ENCODE measurements at regions not wholly inside any gene's neighbourhood (a gene's known extent, or its start where the extent isn't known, plus 50 kb on each side); places are given as distances from the start of the nearest gene placed in this dataset.

- Histone ChIP-seq H3K27ac (replicated peaks; ENCODE audit: low read length) (no peak overlapping the region), H2BK120ac (ENCODE audit: low read depth, low read length) (no peak overlapping the region), H3K14ac (ENCODE audit: low read length) (no peak overlapping the region), H3K4ac (ENCODE audit: low read length) (no peak overlapping the region), H3K36me3 (replicated peaks in 1 of 2; ENCODE audit: control insufficient read depth in 2 of 2, insufficient read depth in 2 of 2, low read length in 2 of 2) (no peaks in the 10 kb centered on the region), H3K23ac (ENCODE audit: low read depth, low read length, poor library complexity) (no peak overlapping the region), H4K91ac (ENCODE audit: low read depth, low read length, poor library complexity) (no peak overlapping the region), H2BK15ac (ENCODE audit: low read length) (no peak overlapping the region), H2AK5ac (ENCODE audit: low read depth, low read length) (no peak overlapping the region), H3K27me3 (ENCODE audit: control insufficient read depth in 3 of 3, insufficient read depth in 3 of 3, low read depth in 1 of 3, low read length in 3 of 3) (no peaks in the 10 kb centered on the region), H3K79me1 (ENCODE audit: low read depth, low read length) (no peaks in the 10 kb centered on the region), H3K4me3 (ENCODE audit: low read length in 2 of 2) (no peak overlapping the region), H2AFZ (ENCODE audit: low read length) (no peak overlapping the region), H3K4me1 (ENCODE audit: control insufficient read depth in 2 of 2, insufficient read depth in 1 of 2, low read depth in 1 of 2, low read length in 2 of 2) (peaks cover 9% of the 10 kb centered on the region in 2 donors), H3K18ac (ENCODE audit: low read length) (no peak overlapping the region), H2BK5ac (ENCODE audit: low read length) (no peak overlapping the region), H3K4me2 (ENCODE audit: insufficient read depth, low read length, poor library complexity, severe bottlenecking) (no peak overlapping the region), H2BK12ac (ENCODE audit: low read length) (no peak overlapping the region), H4K8ac (ENCODE audit: low read depth, low read length) (no peak overlapping the region), H3K9ac (ENCODE audit: low read depth, low read length, poor library complexity) (no peak overlapping the region), H3K9me3 (replicated peaks in 1 of 2; ENCODE audit: control insufficient read depth in 2 of 2, insufficient read depth in 1 of 2, low read depth in 1 of 2, low read length in 2 of 2) (no peaks in the 10 kb centered on the region)
- no CpG with 5 or more reads among the region's 4 CpGs for WGBS, 2 donors (ENCODE audit: extremely low coverage in 2 of 2, insufficient read length in 2 of 2, insufficient replicate concordance in 1 of 2)
- no peak for DNase-seq (ENCODE audit: low spot score)
These were observed 131.6 kb upstream of the SOX5 start for GRCh38 chr12:24081092-24081529.

GRCh38 chr12:24080465-24080864 lies 131.0 kb upstream of the SOX5 start:
- no peak overlapping the region for H3K9ac ChIP-seq (ENCODE audit: low read depth, low read length, poor library complexity)
- H4K91ac ChIP-seq (ENCODE audit: low read depth, low read length, poor library complexity), result no peak overlapping the region
- peaks cover 9 to 14% of the 10 kb centered on the region in 2 donors for H3K4me1 ChIP-seq (ENCODE audit: control insufficient read depth in 2 of 2, insufficient read depth in 1 of 2, low read depth in 1 of 2, low read length in 2 of 2)
- H2BK15ac ChIP-seq (ENCODE audit: low read length), result no peak overlapping the region
- no peak overlapping the region for H2BK12ac ChIP-seq (ENCODE audit: low read length)
- H3K36me3 ChIP-seq (replicated peaks in 1 of 2; ENCODE audit: control insufficient read depth in 2 of 2, insufficient read depth in 2 of 2, low read length in 2 of 2), result no peaks in the 10 kb centered on the region
- no peak overlapping the region for H2BK120ac ChIP-seq (ENCODE audit: low read depth, low read length)
- H4K8ac ChIP-seq (ENCODE audit: low read depth, low read length), result no peak overlapping the region
- no peak overlapping the region for H2BK5ac ChIP-seq (ENCODE audit: low read length)
- no peak overlapping the region for H3K14ac ChIP-seq (ENCODE audit: low read length)
- no peak overlapping the region for H3K23ac ChIP-seq (ENCODE audit: low read depth, low read length, poor library complexity)
- H3K4ac ChIP-seq (ENCODE audit: low read length), result no peak overlapping the region
- no peaks in the 10 kb centered on the region for H3K27me3 ChIP-seq (ENCODE audit: control insufficient read depth in 3 of 3, insufficient read depth in 3 of 3, low read depth in 1 of 3, low read length in 3 of 3)
- no peak overlapping the region for H2AK5ac ChIP-seq (ENCODE audit: low read depth, low read length)
- no peaks in the 10 kb centered on the region for H3K9me3 ChIP-seq (replicated peaks in 1 of 2; ENCODE audit: control insufficient read depth in 2 of 2, insufficient read depth in 1 of 2, low read depth in 1 of 2, low read length in 2 of 2)
- no peak overlapping the region for H3K18ac ChIP-seq (ENCODE audit: low read length)
- no peak overlapping the region for H3K4me2 ChIP-seq (ENCODE audit: insufficient read depth, low read length, poor library complexity, severe bottlenecking)
- no peak overlapping the region for H3K4me3 ChIP-seq (ENCODE audit: low read length in 2 of 2)
- no peak overlapping the region for H2AFZ ChIP-seq (ENCODE audit: low read length)
- no peak overlapping the region for H3K27ac ChIP-seq (replicated peaks; ENCODE audit: low read length)
- DNase-seq (ENCODE audit: low spot score), result no peak
- H3K79me1 ChIP-seq (ENCODE audit: low read depth, low read length), result no peaks in the 10 kb centered on the region

DNA sequence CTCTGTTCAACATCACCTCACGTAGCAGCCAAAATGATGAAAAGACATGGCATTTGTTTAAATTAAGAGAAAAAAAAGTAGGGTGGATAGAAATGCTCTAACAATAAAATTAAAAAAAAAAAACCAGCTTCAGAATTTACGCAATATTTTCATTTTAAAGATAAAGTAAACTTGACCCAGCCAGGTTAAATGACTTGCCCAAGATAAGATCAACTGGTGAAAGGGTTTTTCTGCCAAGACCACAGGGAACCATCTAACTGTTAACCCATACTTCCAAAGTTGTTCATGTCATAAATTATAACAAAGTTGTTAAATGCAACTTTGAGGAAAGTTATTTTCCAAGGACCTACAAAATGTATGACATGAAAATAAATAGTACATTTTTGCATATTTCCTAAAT lies 129.6 kb upstream of the SOX5 start:
- no peaks in the 10 kb centered on the region for H3K27me3 ChIP-seq (ENCODE audit: control insufficient read depth in 3 of 3, insufficient read depth in 3 of 3, low read depth in 1 of 3, low read length in 3 of 3)
- H3K9ac ChIP-seq (ENCODE audit: low read depth, low read length, poor library complexity), result no peak overlapping the region
- no peak overlapping the region for H2BK120ac ChIP-seq (ENCODE audit: low read depth, low read length)
- H3K27ac ChIP-seq (replicated peaks; ENCODE audit: low read length), result no peak overlapping the region
- no peak overlapping the region for H3K14ac ChIP-seq (ENCODE audit: low read length)
- no peaks in the 10 kb centered on the region for H3K36me3 ChIP-seq (replicated peaks in 1 of 2; ENCODE audit: control insufficient read depth in 2 of 2, insufficient read depth in 2 of 2, low read length in 2 of 2)
- H3K4me3 ChIP-seq (ENCODE audit: low read length in 2 of 2), result no peak overlapping the region
- no peak overlapping the region for H3K4me2 ChIP-seq (ENCODE audit: insufficient read depth, low read length, poor library complexity, severe bottlenecking)
- no peak overlapping the region for H2BK5ac ChIP-seq (ENCODE audit: low read length)
- no peak for DNase-seq (ENCODE audit: low spot score)
- no peak overlapping the region for H2AK5ac ChIP-seq (ENCODE audit: low read depth, low read length)
- H3K9me3 ChIP-seq (replicated peaks in 1 of 2; ENCODE audit: control insufficient read depth in 2 of 2, insufficient read depth in 1 of 2, low read depth in 1 of 2, low read length in 2 of 2), result no peaks in the 10 kb centered on the region
- no peak overlapping the region for H2AFZ ChIP-seq (ENCODE audit: low read length)
- no peak overlapping the region for H3K4ac ChIP-seq (ENCODE audit: low read length)
- H3K4me1 ChIP-seq (ENCODE audit: control insufficient read depth in 2 of 2, insufficient read depth in 1 of 2, low read depth in 1 of 2, low read length in 2 of 2), result peaks cover 9 to 14% of the 10 kb centered on the region in 2 donors
- no peak overlapping the region for H2BK12ac ChIP-seq (ENCODE audit: low read length)
- H4K91ac ChIP-seq (ENCODE audit: low read depth, low read length, poor library complexity), result no peak overlapping the region
- H3K23ac ChIP-seq (ENCODE audit: low read depth, low read length, poor library complexity), result no peak overlapping the region
- no CpG with 5 or more reads among the region's 2 CpGs for WGBS, 2 donors (ENCODE audit: extremely low coverage in 2 of 2, insufficient read length in 2 of 2, insufficient replicate concordance in 1 of 2)
- no peak overlapping the region for H3K18ac ChIP-seq (ENCODE audit: low read length)
- H2BK15ac ChIP-seq (ENCODE audit: low read length), result no peak overlapping the region
- no peaks in the 10 kb centered on the region for H3K79me1 ChIP-seq (ENCODE audit: low read depth, low read length)
- no peak overlapping the region for H4K8ac ChIP-seq (ENCODE audit: low read depth, low read length)

GRCh38 chr12:24078318-24078765 lies 128.9 kb upstream of the SOX5 start:
- H3K36me3 ChIP-seq (replicated peaks in 1 of 2; ENCODE audit: control insufficient read depth in 2 of 2, insufficient read depth in 2 of 2, low read length in 2 of 2), result no peaks in the 10 kb centered on the region
- no peaks in the 10 kb centered on the region for H3K27me3 ChIP-seq (ENCODE audit: control insufficient read depth in 3 of 3, insufficient read depth in 3 of 3, low read depth in 1 of 3, low read length in 3 of 3)
- no peaks in the 10 kb centered on the region for H3K79me1 ChIP-seq (ENCODE audit: low read depth, low read length)
- H2BK15ac ChIP-seq (ENCODE audit: low read length), result no peak overlapping the region
- no peak overlapping the region for H3K18ac ChIP-seq (ENCODE audit: low read length)
- H3K9me3 ChIP-seq (replicated peaks in 1 of 2; ENCODE audit: control insufficient read depth in 2 of 2, insufficient read depth in 1 of 2, low read depth in 1 of 2, low read length in 2 of 2), result no peaks in the 10 kb centered on the region
- no CpG with 5 or more reads among the region's 1 CpG for WGBS, 2 donors (ENCODE audit: extremely low coverage in 2 of 2, insufficient read length in 2 of 2, insufficient replicate concordance in 1 of 2)
- no peak overlapping the region for H2BK120ac ChIP-seq (ENCODE audit: low read depth, low read length)
- H3K14ac ChIP-seq (ENCODE audit: low read length), result no peak overlapping the region
- no peak overlapping the region for H3K27ac ChIP-seq (replicated peaks; ENCODE audit: low read length)
- H3K4ac ChIP-seq (ENCODE audit: low read length), result no peak overlapping the region
- no peak overlapping the region for H2BK12ac ChIP-seq (ENCODE audit: low read length)
- H4K91ac ChIP-seq (ENCODE audit: low read depth, low read length, poor library complexity), result no peak overlapping the region
- no peak overlapping the region for H2AK5ac ChIP-seq (ENCODE audit: low read depth, low read length)
- no peak overlapping the region for H2AFZ ChIP-seq (ENCODE audit: low read length)
- H3K4me1 ChIP-seq (ENCODE audit: control insufficient read depth in 2 of 2, insufficient read depth in 1 of 2, low read depth in 1 of 2, low read length in 2 of 2), result peaks cover 9 to 14% of the 10 kb centered on the region in 2 donors
- no peak overlapping the region for H3K4me2 ChIP-seq (ENCODE audit: insufficient read depth, low read length, poor library complexity, severe bottlenecking)
- no peak for DNase-seq (ENCODE audit: low spot score)
- H3K9ac ChIP-seq (ENCODE audit: low read depth, low read length, poor library complexity), result no peak overlapping the region
- H3K23ac ChIP-seq (ENCODE audit: low read depth, low read length, poor library complexity), result no peak overlapping the region
- no peak overlapping the region for H2BK5ac ChIP-seq (ENCODE audit: low read length)
- no peak overlapping the region for H3K4me3 ChIP-seq (ENCODE audit: low read length in 2 of 2)
- no peak overlapping the region for H4K8ac ChIP-seq (ENCODE audit: low read depth, low read length)
